ENCODE measurements at regions not wholly inside any gene's neighbourhood (a gene's known extent, or its start where the extent isn't known, plus 50 kb on each side); places are given as distances from the start of the nearest gene placed in this dataset.

DNA sequence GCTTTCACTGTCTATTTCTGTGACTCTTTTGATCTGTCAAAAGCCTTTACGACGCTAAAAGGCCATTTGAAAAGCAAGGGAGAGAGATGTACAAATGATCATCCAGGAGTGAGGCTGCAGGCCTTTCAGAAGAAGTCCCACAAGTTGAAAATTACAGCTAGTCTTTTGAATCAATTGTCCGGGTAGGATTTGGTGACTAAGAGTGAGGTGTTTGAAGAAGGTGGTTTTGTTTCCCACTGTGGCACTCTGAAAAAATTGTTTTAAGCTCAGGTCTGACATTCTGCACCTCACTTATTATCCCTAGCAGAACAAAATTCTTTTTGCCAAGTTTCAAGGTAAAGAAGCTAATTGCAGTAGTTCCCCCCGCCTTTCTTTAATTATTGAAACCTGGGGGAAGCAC, 50.8 kb upstream of the TMEM108 start:
- no peak overlapping the region for H3K27ac ChIP-seq (ENCODE audit: insufficient read depth, low read length)
- no peaks in the 10 kb centered on the region for H3K79me2 ChIP-seq (ENCODE audit: control insufficient read depth, insufficient read depth, low read length)
- no peaks in the 10 kb centered on the region for H3K36me3 ChIP-seq (ENCODE audit: control insufficient read depth, insufficient read depth, low read length)
- no peak overlapping the region for H3K4me3 ChIP-seq (replicated peaks in 1 of 4; ENCODE audit: control extremely low read depth in 1 of 4, insufficient read depth in 1 of 4, low read depth in 3 of 4, low read length in 4 of 4)
- no peak overlapping the region for H2AFZ ChIP-seq (ENCODE audit: low read length)
- H4K20me1 ChIP-seq (ENCODE audit: control insufficient read depth, extremely low read depth, insufficient read depth, low read length), result no peaks in the 10 kb centered on the region
- TF ChIP-seq, protein P1, sequence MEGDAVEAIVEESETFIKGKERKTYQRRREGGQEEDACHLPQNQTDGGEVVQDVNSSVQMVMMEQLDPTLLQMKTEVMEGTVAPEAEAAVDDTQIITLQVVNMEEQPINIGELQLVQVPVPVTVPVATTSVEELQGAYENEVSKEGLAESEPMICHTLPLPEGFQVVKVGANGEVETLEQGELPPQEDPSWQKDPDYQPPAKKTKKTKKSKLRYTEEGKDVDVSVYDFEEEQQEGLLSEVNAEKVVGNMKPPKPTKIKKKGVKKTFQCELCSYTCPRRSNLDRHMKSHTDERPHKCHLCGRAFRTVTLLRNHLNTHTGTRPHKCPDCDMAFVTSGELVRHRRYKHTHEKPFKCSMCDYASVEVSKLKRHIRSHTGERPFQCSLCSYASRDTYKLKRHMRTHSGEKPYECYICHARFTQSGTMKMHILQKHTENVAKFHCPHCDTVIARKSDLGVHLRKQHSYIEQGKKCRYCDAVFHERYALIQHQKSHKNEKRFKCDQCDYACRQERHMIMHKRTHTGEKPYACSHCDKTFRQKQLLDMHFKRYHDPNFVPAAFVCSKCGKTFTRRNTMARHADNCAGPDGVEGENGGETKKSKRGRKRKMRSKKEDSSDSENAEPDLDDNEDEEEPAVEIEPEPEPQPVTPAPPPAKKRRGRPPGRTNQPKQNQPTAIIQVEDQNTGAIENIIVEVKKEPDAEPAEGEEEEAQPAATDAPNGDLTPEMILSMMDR (conservative IDR thresholded peaks at IDR 0.05 in 1 of 2, IDR thresholded peaks at IDR 0.05 in 1 of 2; ENCODE audit: low read depth in 1 of 2, low read length in 2 of 2), result no peak
- TF ChIP-seq EZH2 (IDR thresholded peaks at IDR 0.05; ENCODE audit: low read length, missing control alignments), result no peak
- H3K27me3 ChIP-seq (ENCODE audit: control insufficient read depth, insufficient read depth, low read length), result no peaks in the 10 kb centered on the region
- H3K4me1 ChIP-seq (ENCODE audit: control insufficient read depth, extremely low read depth, insufficient read depth, low read length), result no peaks in the 10 kb centered on the region
- H3K9me3 ChIP-seq (ENCODE audit: control insufficient read depth, insufficient read depth, low read depth, low read length), result no peaks in the 10 kb centered on the region
- H3K9ac ChIP-seq (ENCODE audit: insufficient read depth, low read length), result no peak overlapping the region
- no peak for DNase-seq (ENCODE audit: low read depth in 2 of 2)
- no peak overlapping the region for H3K4me2 ChIP-seq (ENCODE audit: extremely low read depth, insufficient read depth, low read length)

DNA sequence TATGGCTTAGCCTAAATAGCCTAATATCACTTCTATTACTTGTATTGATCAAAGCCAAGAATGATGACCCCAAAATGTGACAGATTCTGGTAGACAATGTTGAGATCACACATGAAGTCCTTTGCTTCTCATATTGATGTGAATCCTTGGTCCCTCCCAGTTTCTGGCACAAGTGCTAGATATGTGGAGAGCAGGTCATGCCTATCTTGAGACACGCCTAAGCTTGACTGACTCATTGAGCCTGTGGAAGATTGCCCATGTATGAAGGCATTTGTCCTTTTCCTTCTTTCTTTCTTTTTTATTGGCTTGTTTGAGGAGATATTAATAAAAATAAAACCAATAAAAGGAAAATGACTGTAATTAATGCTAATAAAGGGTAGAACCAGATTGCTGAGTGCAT, 54.0 kb upstream of the TMEM108 start:
- Histone ChIP-seq H3K4me2 (ENCODE audit: extremely low read depth, insufficient read depth, low read length) (no peak overlapping the region), H3K9ac (ENCODE audit: insufficient read depth, low read length) (no peak overlapping the region), H3K27ac (ENCODE audit: insufficient read depth, low read length) (no peak overlapping the region), H3K4me3 (replicated peaks in 1 of 4; ENCODE audit: control extremely low read depth in 1 of 4, insufficient read depth in 1 of 4, low read depth in 3 of 4, low read length in 4 of 4) (no peak overlapping the region), H3K27me3 (ENCODE audit: control insufficient read depth, insufficient read depth, low read length) (no peaks in the 10 kb centered on the region), H3K4me1 (ENCODE audit: control insufficient read depth, extremely low read depth, insufficient read depth, low read length) (no peaks in the 10 kb centered on the region), H3K9me3 (ENCODE audit: control insufficient read depth, insufficient read depth, low read depth, low read length) (no peaks in the 10 kb centered on the region), H3K36me3 (ENCODE audit: control insufficient read depth, insufficient read depth, low read length) (no peaks in the 10 kb centered on the region), H4K20me1 (ENCODE audit: control insufficient read depth, extremely low read depth, insufficient read depth, low read length) (no peaks in the 10 kb centered on the region), H3K79me2 (ENCODE audit: control insufficient read depth, insufficient read depth, low read length) (no peaks in the 10 kb centered on the region), H2AFZ (ENCODE audit: low read length) (no peak overlapping the region)
- no peak for DNase-seq (ENCODE audit: low read depth in 2 of 2)
- no peak for TF ChIP-seq EZH2 (IDR thresholded peaks at IDR 0.05; ENCODE audit: low read length, missing control alignments)
- TF ChIP-seq, protein P1 (conservative IDR thresholded peaks at IDR 0.05 in 1 of 2, IDR thresholded peaks at IDR 0.05 in 1 of 2; ENCODE audit: low read depth in 1 of 2, low read length in 2 of 2), result no peak

DNA sequence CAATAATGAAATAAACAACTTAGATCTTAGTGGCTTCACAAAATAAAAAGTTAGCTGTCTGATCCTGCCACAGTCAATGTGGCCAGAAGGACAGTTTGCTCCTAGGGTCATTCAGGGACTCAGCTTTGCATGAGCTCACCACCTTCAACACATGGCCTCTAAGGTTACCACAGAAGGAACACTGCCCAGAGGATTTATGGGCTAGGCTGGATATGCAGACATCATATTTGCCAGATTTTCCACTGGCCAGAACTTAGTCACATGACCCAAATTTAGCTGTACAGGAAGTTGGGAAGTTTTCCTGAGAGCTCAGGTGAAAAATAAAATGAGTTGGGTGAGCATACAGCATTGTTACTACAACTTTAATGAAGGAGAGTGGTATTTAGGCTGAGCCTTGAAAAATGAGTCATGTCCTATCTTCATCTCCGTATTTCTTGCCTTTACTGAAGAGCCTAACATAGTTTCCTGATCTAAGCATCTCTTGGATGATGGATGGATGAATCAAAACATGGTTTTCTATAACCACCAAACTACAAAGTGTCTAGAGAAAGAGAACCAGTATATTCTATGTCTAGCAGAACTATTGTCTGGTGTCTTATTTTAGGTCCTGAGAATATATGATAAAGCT, 54.9 kb upstream of the TMEM108 start:
- no peaks in the 10 kb centered on the region for H3K79me2 ChIP-seq (ENCODE audit: control insufficient read depth, insufficient read depth, low read length)
- DNase-seq (ENCODE audit: low read depth in 2 of 2), result no peak
- no peak overlapping the region for H3K27ac ChIP-seq (ENCODE audit: insufficient read depth, low read length)
- no peaks in the 10 kb centered on the region for H4K20me1 ChIP-seq (ENCODE audit: control insufficient read depth, extremely low read depth, insufficient read depth, low read length)
- H3K9me3 ChIP-seq (ENCODE audit: control insufficient read depth, insufficient read depth, low read depth, low read length), result no peaks in the 10 kb centered on the region
- no peak overlapping the region for H2AFZ ChIP-seq (ENCODE audit: low read length)
- H3K4me3 ChIP-seq (replicated peaks in 1 of 4; ENCODE audit: control extremely low read depth in 1 of 4, insufficient read depth in 1 of 4, low read depth in 3 of 4, low read length in 4 of 4), result no peak overlapping the region
- H3K9ac ChIP-seq (ENCODE audit: insufficient read depth, low read length), result no peak overlapping the region
- no peak for TF ChIP-seq EZH2 (IDR thresholded peaks at IDR 0.05; ENCODE audit: low read length, missing control alignments)
- TF ChIP-seq, protein P1 (conservative IDR thresholded peaks at IDR 0.05 in 1 of 2, IDR thresholded peaks at IDR 0.05 in 1 of 2; ENCODE audit: low read depth in 1 of 2, low read length in 2 of 2), result no peak
- no peak overlapping the region for H3K4me2 ChIP-seq (ENCODE audit: extremely low read depth, insufficient read depth, low read length)
- no peaks in the 10 kb centered on the region for H3K36me3 ChIP-seq (ENCODE audit: control insufficient read depth, insufficient read depth, low read length)
- no peaks in the 10 kb centered on the region for H3K27me3 ChIP-seq (ENCODE audit: control insufficient read depth, insufficient read depth, low read length)
- no peaks in the 10 kb centered on the region for H3K4me1 ChIP-seq (ENCODE audit: control insufficient read depth, extremely low read depth, insufficient read depth, low read length)

Measured in fibroblast of lung (primary cell).